Neural progenitor cell (in vitro differentiated cells): ENCODE measurements at regions not wholly inside any gene's neighbourhood (a gene's known extent, or its start where the extent isn't known, plus 50 kb on each side); places are given as distances from the start of the nearest gene placed in this dataset.

Experiments
- DNase-seq: peaks from one replicate; pipeline ENCODE4 v3.0.0-alpha.2; 2016; ENCODE audit warnings: low spot score
- H2AFZ ChIP-seq: fragments of 200-600 bp; sonication (generic); replicated peaks from 2 replicates; pipeline ENCODE4 v1.6.1; 2016; ENCODE audit warnings: antibody characterized with exemption
- H3F3A ChIP-seq: fragments of 200-600 bp; sonication (generic); 2 replicates; pipeline ENCODE4 v1.6.1; 2016; ENCODE audit warnings: antibody characterized with exemption, low read depth
- H3K27ac ChIP-seq: fragments of 200-600 bp; sonication (generic); 2 replicates; pipeline ENCODE4 v1.5.1; 2016; ENCODE audit warnings: mild to moderate bottlenecking
- H3K27me3 ChIP-seq: fragments of 200-600 bp; sonication (generic); 2 replicates; pipeline ENCODE4 v1.6.1; 2016; ENCODE audit warnings: mild to moderate bottlenecking, moderate library complexity
- H3K36me3 ChIP-seq: fragments of 200-600 bp; sonication (generic); 2 replicates; pipeline ENCODE4 v1.5.1; 2016
- H3K4me1 ChIP-seq: fragments of 200-600 bp; sonication (generic); 2 replicates; pipeline ENCODE4 v1.6.1; 2016; ENCODE audit warnings: mixed run types
- H3K4me2 ChIP-seq: fragments of 200-600 bp; sonication (generic); 2 replicates; pipeline ENCODE4 v1.6.1; 2016
- H3K4me3 ChIP-seq: fragments of 200-600 bp; sonication (generic); 2 replicates; pipeline ENCODE4 v1.5.1; 2016
- H3K79me2 ChIP-seq: fragments of 200-600 bp; sonication (generic); 2 replicates; pipeline ENCODE4 v1.6.1; 2016; ENCODE audit warnings: low read depth
- H3K9ac ChIP-seq: fragments of 200-600 bp; sonication (generic); 2 replicates; pipeline ENCODE4 v1.6.1; 2016
- H3K9me3 ChIP-seq: fragments of 200-600 bp; sonication (generic); 2 replicates; pipeline ENCODE4 v1.5.1; 2016; ENCODE audit warnings: low read depth
- H4K20me1 ChIP-seq: fragments of 200-600 bp; sonication (generic); 2 replicates; pipeline ENCODE4 v1.6.1; 2016; ENCODE audit warnings: low read depth
- H3K27ac Mint-ChIP-seq: 3 replicates; pipeline ENCODE4 v1.8.0; 2021; ENCODE audit warnings: mixed read lengths
- H3K27me3 Mint-ChIP-seq: 2 replicates; pipeline ENCODE4 v1.8.0; 2022; ENCODE audit warnings: low read depth, mild to moderate bottlenecking, inconsistent platforms, moderate library complexity, mixed read lengths; ENCODE audit not compliant: insufficient read depth
- H3K36me3 Mint-ChIP-seq: 3 replicates; pipeline ENCODE4 v1.8.0; 2021; ENCODE audit warnings: mixed read lengths
- H3K4me1 Mint-ChIP-seq: 3 replicates; pipeline ENCODE4 v1.8.0; 2021; ENCODE audit warnings: mixed read lengths
- H3K4me3 Mint-ChIP-seq: 3 replicates; pipeline ENCODE4 v1.8.0; 2021; ENCODE audit warnings: mild to moderate bottlenecking, moderate library complexity, mixed read lengths
- H3K9me3 Mint-ChIP-seq: 3 replicates; pipeline ENCODE4 v1.8.0; 2020; ENCODE audit warnings: mixed read lengths
- EZH2 ChIP-seq: fragments of 200-600 bp; sonication (generic); IDR thresholded peaks from 2 replicates; pipeline ENCODE4 v1.6.1; 2017; ENCODE audit warnings: antibody characterized with exemption, mild to moderate bottlenecking, moderate library complexity
- EZH2phosphoT487 ChIP-seq: fragments of 200-600 bp; sonication (generic); IDR thresholded peaks from 2 replicates; pipeline ENCODE4 v1.6.1; 2017; ENCODE audit warnings: antibody characterized with exemption
- TF ChIP-seq, protein P1 (sequence below): fragments of 200-600 bp; sonication (generic); IDR thresholded peaks from 2 replicates; pipeline ENCODE4 v1.5.1; 2017; ENCODE audit warnings: antibody characterized with exemption, mild to moderate bottlenecking

DNA sequence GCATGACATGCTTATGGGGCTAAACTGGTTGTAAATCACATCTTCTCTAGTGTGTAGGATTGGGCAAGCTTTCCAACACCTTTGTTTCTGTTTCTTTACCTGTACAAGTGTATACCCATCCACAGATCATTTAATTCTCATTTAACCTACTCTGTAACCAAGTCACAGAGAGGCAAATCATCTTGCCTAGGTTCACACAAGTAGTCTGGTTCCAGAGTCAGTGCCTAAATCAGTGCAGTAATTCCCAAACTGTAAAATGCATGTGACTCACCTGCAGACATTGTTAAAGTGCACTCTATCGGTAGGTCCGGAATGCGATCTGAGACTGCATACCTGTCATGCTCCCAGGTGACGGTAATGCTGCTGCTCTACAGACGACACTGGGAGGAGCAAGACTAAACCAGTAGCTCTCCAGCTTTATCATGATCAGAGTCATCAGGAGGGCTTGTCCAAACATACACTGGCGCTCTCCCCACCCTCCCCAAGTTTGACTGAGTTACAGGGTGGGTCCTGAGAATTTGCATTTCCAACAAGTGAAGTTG, 107.9 kb upstream of the FREM1 start:
- no peak for TF ChIP-seq EZH2
- TF ChIP-seq, protein P1, sequence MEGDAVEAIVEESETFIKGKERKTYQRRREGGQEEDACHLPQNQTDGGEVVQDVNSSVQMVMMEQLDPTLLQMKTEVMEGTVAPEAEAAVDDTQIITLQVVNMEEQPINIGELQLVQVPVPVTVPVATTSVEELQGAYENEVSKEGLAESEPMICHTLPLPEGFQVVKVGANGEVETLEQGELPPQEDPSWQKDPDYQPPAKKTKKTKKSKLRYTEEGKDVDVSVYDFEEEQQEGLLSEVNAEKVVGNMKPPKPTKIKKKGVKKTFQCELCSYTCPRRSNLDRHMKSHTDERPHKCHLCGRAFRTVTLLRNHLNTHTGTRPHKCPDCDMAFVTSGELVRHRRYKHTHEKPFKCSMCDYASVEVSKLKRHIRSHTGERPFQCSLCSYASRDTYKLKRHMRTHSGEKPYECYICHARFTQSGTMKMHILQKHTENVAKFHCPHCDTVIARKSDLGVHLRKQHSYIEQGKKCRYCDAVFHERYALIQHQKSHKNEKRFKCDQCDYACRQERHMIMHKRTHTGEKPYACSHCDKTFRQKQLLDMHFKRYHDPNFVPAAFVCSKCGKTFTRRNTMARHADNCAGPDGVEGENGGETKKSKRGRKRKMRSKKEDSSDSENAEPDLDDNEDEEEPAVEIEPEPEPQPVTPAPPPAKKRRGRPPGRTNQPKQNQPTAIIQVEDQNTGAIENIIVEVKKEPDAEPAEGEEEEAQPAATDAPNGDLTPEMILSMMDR: no peak
- no peak for TF ChIP-seq EZH2phosphoT487
- Histone ChIP-seq H3K4me1 (no peaks in the 10 kb centered on the region), H3K9me3 (no peaks in the 10 kb centered on the region), H3K27me3 (no peaks in the 10 kb centered on the region), H3K4me3 (no peak overlapping the region), H2AFZ (no peak overlapping the region), H3K27ac (no peak overlapping the region), H3K4me2 (no peak overlapping the region), H3K36me3 (no peaks in the 10 kb centered on the region), H3F3A (no peaks in the 10 kb centered on the region), H3K79me2 (no peaks in the 10 kb centered on the region), H4K20me1 (no peaks in the 10 kb centered on the region), H3K9ac (no peak overlapping the region)
- H3K36me3 Mint-ChIP-seq: no peaks in the 10 kb centered on the region
- H3K4me1 Mint-ChIP-seq: peaks cover 2% of the 10 kb centered on the region
- peaks cover 2% of the 10 kb centered on the region for H3K27me3 Mint-ChIP-seq
- no peaks in the 10 kb centered on the region for H3K9me3 Mint-ChIP-seq
- no peak for DNase-seq
- no peak overlapping the region for H3K27ac Mint-ChIP-seq
- H3K4me3 Mint-ChIP-seq: no peak overlapping the region

DNA sequence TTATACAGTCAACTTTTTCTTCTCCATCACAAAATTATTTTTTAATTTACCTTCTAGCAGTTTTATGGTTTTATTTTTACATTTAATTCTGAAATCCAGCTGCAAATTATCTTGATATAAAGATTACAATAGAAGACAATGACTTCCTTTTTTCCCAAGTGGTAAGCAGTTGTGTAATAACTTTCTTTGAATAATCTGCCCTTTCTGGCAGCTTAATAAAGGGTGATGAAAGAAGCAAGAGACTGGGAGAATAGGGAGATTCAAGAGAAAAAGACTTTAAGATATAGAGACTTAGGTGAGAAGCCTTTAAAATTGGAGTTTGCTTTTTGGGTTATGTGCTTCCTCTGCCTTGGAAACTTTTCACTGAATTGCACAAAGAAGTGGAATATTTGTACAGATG, 100.4 kb upstream of the FREM1 start:
- H3K9me3 Mint-ChIP-seq: no peaks in the 10 kb centered on the region

DNA sequence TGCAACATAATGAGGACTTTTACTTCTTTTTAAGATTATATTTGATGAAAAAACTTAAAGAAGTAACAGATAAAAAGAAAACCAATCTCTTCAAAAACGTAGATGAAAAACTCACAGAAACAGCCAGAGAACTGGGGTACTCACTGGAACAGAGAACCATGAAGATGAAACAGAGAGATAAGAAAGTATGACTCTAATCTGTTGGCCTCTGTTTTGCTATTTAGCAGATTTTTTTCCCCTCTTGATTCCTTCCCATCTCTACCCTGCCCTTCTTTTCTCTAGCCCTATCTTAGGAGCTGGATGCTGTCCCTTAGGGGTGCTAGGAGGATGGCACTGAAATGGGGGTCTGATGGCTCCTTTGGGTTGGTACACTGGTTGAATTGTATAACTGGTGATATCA, 97.5 kb upstream of the FREM1 start:
- Mint-ChIP-seq H3K27me3 (no peaks in the 10 kb centered on the region), H3K9me3 (no peaks in the 10 kb centered on the region), H3K27ac (no peak overlapping the region), H3K4me1 (no peaks in the 10 kb centered on the region), H3K36me3 (no peaks in the 10 kb centered on the region), H3K4me3 (no peak overlapping the region)
- Histone ChIP-seq H3K79me2 (no peaks in the 10 kb centered on the region), H3K4me3 (no peak overlapping the region), H3K4me2 (no peak overlapping the region), H2AFZ (no peak overlapping the region), H3K36me3 (no peaks in the 10 kb centered on the region), H3K9me3 (no peaks in the 10 kb centered on the region), H3F3A (no peaks in the 10 kb centered on the region), H4K20me1 (no peaks in the 10 kb centered on the region), H3K27me3 (no peaks in the 10 kb centered on the region), H3K9ac (no peak overlapping the region), H3K4me1 (no peaks in the 10 kb centered on the region), H3K27ac (no peak overlapping the region)
- TF ChIP-seq EZH2phosphoT487 (no peak), EZH2 (no peak)
- TF ChIP-seq, protein P1: no peak
- DNase-seq: no peak

More for the DNA sequence above, 100.4 kb upstream of the FREM1 start:
- Mint-ChIP-seq H3K4me3 (no peak overlapping the region), H3K36me3 (no peaks in the 10 kb centered on the region), H3K27me3 (no peaks in the 10 kb centered on the region), H3K4me1 (no peaks in the 10 kb centered on the region), H3K27ac (no peak overlapping the region)
- H3K9me3 ChIP-seq: no peaks in the 10 kb centered on the region
- no peaks in the 10 kb centered on the region for H3K27me3 ChIP-seq
- TF ChIP-seq, protein P1: no peak
- TF ChIP-seq EZH2phosphoT487: no peak
- TF ChIP-seq EZH2: no peak
- H3F3A ChIP-seq: no peaks in the 10 kb centered on the region
- no peaks in the 10 kb centered on the region for H4K20me1 ChIP-seq
- no peak for DNase-seq
- no peaks in the 10 kb centered on the region for H3K79me2 ChIP-seq
- no peak overlapping the region for H3K4me3 ChIP-seq
- no peak overlapping the region for H2AFZ ChIP-seq
- H3K9ac ChIP-seq: no peak overlapping the region
- H3K4me2 ChIP-seq: no peak overlapping the region
- no peaks in the 10 kb centered on the region for H3K4me1 ChIP-seq
- no peaks in the 10 kb centered on the region for H3K36me3 ChIP-seq
- H3K27ac ChIP-seq: no peak overlapping the region
